GM21423 (cell line): ENCODE measurements at regions not wholly inside any gene's neighbourhood (a gene's known extent, or its start where the extent isn't known, plus 50 kb on each side); places are given as distances from the start of the nearest gene placed in this dataset.
"Not testable (repeated sequence)": the region's sequence is repeated elsewhere in the genome, so short reads cannot be mapped to it uniquely, and the experiment has no call there.

Source experiments
- ATAC-seq: cut with Tn5 transposase; IDR thresholded peaks from one replicate; pipeline ENCODE4 v1.9.1; 2021; ENCODE audit warnings: mild to moderate bottlenecking, moderate library complexity; ENCODE audit not compliant: unreplicated experiment

GRCh38 chr14:49159081-49159480 lies 427.1 kb downstream of the RPS29 start:
- no peak for ATAC-seq

- ATAC-seq: no peak
Observed at GRCh38 chr14:49139593-49139992, 446.6 kb downstream of the RPS29 start.

- no peak for ATAC-seq
Observed at GRCh38 chr14:49134940-49135339, 451.2 kb downstream of the RPS29 start.

- ATAC-seq: no peak
Observed at GRCh38 chr14:49121246-49121645, 464.9 kb downstream of the RPS29 start.

GRCh38 chr14:49114161-49114893 lies 471.9 kb downstream of the RPS29 start:
- no peak for ATAC-seq

- no peak for ATAC-seq
Observed at GRCh38 chr14:49106741-49107667, 479.2 kb downstream of the RPS29 start.

GRCh38 chr14:49105956-49106355 lies 480.2 kb downstream of the RPS29 start:
- ATAC-seq: no peak

- ATAC-seq: no peak
Observed at GRCh38 chr14:49105512-49105911, 480.7 kb downstream of the RPS29 start.

GRCh38 chr14:49092345-49092744 lies 493.8 kb downstream of the RPS29 start:
- ATAC-seq: no peak

- ATAC-seq: no peak
Observed at GRCh38 chr14:49089107-49089506, 497.1 kb downstream of the RPS29 start.

GRCh38 chr14:49073292-49073691 lies 512.9 kb downstream of the RPS29 start:
- not testable (repeated sequence) for ATAC-seq

GRCh38 chr14:49058511-49058910 lies 527.7 kb downstream of the RPS29 start:
- ATAC-seq: no peak

- ATAC-seq: no peak
Observed at GRCh38 chr14:49057838-49058510, 528.2 kb downstream of the RPS29 start.

GRCh38 chr14:49056021-49056420 lies 530.2 kb downstream of the RPS29 start:
- no peak for ATAC-seq

GRCh38 chr14:49052521-49052920 lies 533.7 kb downstream of the RPS29 start:
- ATAC-seq: no peak

GRCh38 chr14:49051328-49052060 lies 534.7 kb downstream of the RPS29 start:
- ATAC-seq: no peak

- ATAC-seq: no peak
Observed at GRCh38 chr14:49050822-49051221, 535.4 kb downstream of the RPS29 start.

GRCh38 chr14:49049711-49050110 lies 536.5 kb downstream of the RPS29 start:
- no peak for ATAC-seq

GRCh38 chr14:49044981-49045380 lies 541.2 kb downstream of the RPS29 start:
- ATAC-seq: no peak

GRCh38 chr14:49036984-49037516 lies 549.1 kb downstream of the RPS29 start:
- ATAC-seq: no peak
